Ovary (tissue), 7 donors: ENCODE measurements at regions not wholly inside any gene's neighbourhood (a gene's known extent, or its start where the extent isn't known, plus 50 kb on each side); places are given as distances from the start of the nearest gene placed in this dataset.

Experiments used
- DNase-seq, 5 donors: peaks; one replicate each; pipeline ENCODE4 v3.0.0-alpha.2; 2019 to 2020
- H3K27ac ChIP-seq, 2 donors: fragments of 200-600 bp; one replicate each; pipeline versions ENCODE4 v1.5.1 to v1.8.0; 2019 to 2022
- H3K27me3 ChIP-seq: fragments of 200-600 bp; one replicate; pipeline ENCODE4 v1.8.0; 2022
- H3K36me3 ChIP-seq: fragments of 200-600 bp; sonication (generic); one replicate; pipeline ENCODE4 v1.5.1; 2019
- H3K4me1 ChIP-seq: one replicate; pipeline ENCODE4 v1.8.1; 2013; ENCODE audit warnings: mild to moderate bottlenecking, moderate library complexity; ENCODE audit not compliant: insufficient read depth
- H3K4me3 ChIP-seq: fragments of 200-600 bp; sonication (generic); one replicate; pipeline ENCODE4 v1.5.1; 2017
- H3K9me3 ChIP-seq, 2 donors: fragments of 200-600 bp in 1 of 2; sonication (generic) in 1 of 2; one replicate each; pipeline versions ENCODE4 v1.5.1 to v1.8.1; 2013 to 2019; ENCODE audit warnings: mild to moderate bottlenecking in 1 of 2, moderate library complexity in 1 of 2
- CTCF ChIP-seq, 3 donors: fragments of 450-650 bp in 2 of 3; fragments of 200-600 bp in 1 of 3; IDR thresholded peaks; one replicate each; pipeline versions ENCODE4 v1.5.1 to v1.8.0; 2016 to 2022; ENCODE audit warnings: antibody characterized with exemption in 3 of 3, mild to moderate bottlenecking in 1 of 3
- EP300 ChIP-seq: sonication (generic); formaldehyde crosslinking; IDR thresholded peaks from one replicate; pipeline ENCODE4 v1.6.1; 2017; ENCODE audit warnings: antibody characterized with exemption
- POLR2A ChIP-seq: fragments of 450-650 bp; IDR thresholded peaks from one replicate; pipeline ENCODE4 v1.6.1; 2017; ENCODE audit warnings: antibody characterized with exemption, mild to moderate bottlenecking, moderate library complexity
- WGBS, 3 donors: extraction: QIAGEN DNeasy Blood & Tissue Kit in 1 of 3; methylation state at CpG; one replicate each; pipeline versions ENCODE4 v1.1.5 to v1.1.7; 2013 to 2017; 5-methylcytosine and 5-hydroxymethylcytosine counted together
- intact Hi-C, 4 donors: fragments of 100-400 bp; cut with DNase I; formaldehyde crosslinking; loops; one replicate each; pipeline versions ENCODE4 v1.11.0 to v1.15.1; 2022 to 2023
- donor health status: DM: no; HTN: no; CAD: no; lungs with moderate emphysema.
- donor health status: DM: no; HTN: no; CAD: no.
- donor health status: Bipolar disorder and iron deficiency.
- donor health status: DM: no; HTN: no; CAD: no.
- donor health status: DM: yes; HTN: yes; CAD: no.

GRCh38 chr21:38725196-38726157 lies 80.3 kb upstream of the ETS2 start:
- intact Hi-C loops = no loop called here
- TF ChIP-seq EP300 (no peak), POLR2A (no peak), CTCF (IDR thresholded peaks at IDR 0.05) (no peak)
- Histone ChIP-seq H3K4me1 (no peaks in the 10 kb centered on the region), H3K27me3 (no peaks in the 10 kb centered on the region), H3K27ac (no peak overlapping the region), H3K4me3 (no peak overlapping the region), H3K36me3 (no peaks in the 10 kb centered on the region), H3K9me3 (no peaks in the 10 kb centered on the region)
- DNase-seq = no peak
- WGBS, 3 donors = 90 to 94% (median 92%) methylated on average over 5 of the region's 5 CpGs

- H3K27me3 ChIP-seq = no peaks in the 10 kb centered on the region
- DNase-seq = no peak
- H3K4me1 ChIP-seq = no peaks in the 10 kb centered on the region
- H3K27ac ChIP-seq = no peak overlapping the region
- TF ChIP-seq EP300 = no peak
- no peak for TF ChIP-seq POLR2A
- TF ChIP-seq CTCF (IDR thresholded peaks at IDR 0.05) = no peak
- H3K36me3 ChIP-seq = no peaks in the 10 kb centered on the region
- WGBS, 3 donors = 88 to 100% (median 90%) methylated on average over 1 of the region's 1 CpG
- intact Hi-C loops = no loop called here
- H3K9me3 ChIP-seq = no peaks in the 10 kb centered on the region
- no peak overlapping the region for H3K4me3 ChIP-seq
These were observed 79.2 kb upstream of the ETS2 start for GRCh38 chr21:38726482-38726881.

- H3K4me3 ChIP-seq = no peak overlapping the region
- intact Hi-C loops = no loop called here
- no peak for DNase-seq
- H3K36me3 ChIP-seq = no peaks in the 10 kb centered on the region
- H3K27me3 ChIP-seq = no peaks in the 10 kb centered on the region
- WGBS, 3 donors = 90 to 99% (median 94%) methylated on average over 1 of the region's 1 CpG
- H3K9me3 ChIP-seq = no peaks in the 10 kb centered on the region
- no peak overlapping the region for H3K27ac ChIP-seq
- no peaks in the 10 kb centered on the region for H3K4me1 ChIP-seq
- TF ChIP-seq POLR2A (no peak), EP300 (no peak), CTCF (IDR thresholded peaks at IDR 0.05) (no peak)
These were observed 76.4 kb upstream of the ETS2 start for GRCh38 chr21:38729291-38729690.

GRCh38 chr21:38729754-38730379 lies 75.9 kb upstream of the ETS2 start:
- TF ChIP-seq CTCF (IDR thresholded peaks at IDR 0.05) = no peak
- no peak for TF ChIP-seq EP300
- no peak for TF ChIP-seq POLR2A
- no peaks in the 10 kb centered on the region for H3K36me3 ChIP-seq
- no peaks in the 10 kb centered on the region for H3K9me3 ChIP-seq
- no peak for DNase-seq
- no peaks in the 10 kb centered on the region for H3K4me1 ChIP-seq
- no peak overlapping the region for H3K4me3 ChIP-seq
- WGBS, 3 donors = 66 to 71% (median 68%) methylated on average over 8 of the region's 8 CpGs
- intact Hi-C loops = loop anchor here (5.0 to 10.0 kb wide), 2 partner anchors 75 to 407 kb away; partner anchors contain the start of gene ETS2 (in 2 of the 4)
- H3K27me3 ChIP-seq = no peaks in the 10 kb centered on the region
- no peak overlapping the region for H3K27ac ChIP-seq
